HepG2 (cell line): ENCODE measurements at regions not wholly inside any gene's neighbourhood (a gene's known extent, or its start where the extent isn't known, plus 50 kb on each side); places are given as distances from the start of the nearest gene placed in this dataset.

ENCODE experiments used
- ATAC-seq: fragments of 200-7000 bp; cut with Tn5 transposase; 3 replicates; pipeline ENCODE4 v1.9.1; 2020; ENCODE audit warnings: mild to moderate bottlenecking, moderate library complexity
- BruUV-seq: library from RNA; stranded (reverse); fragments of 400-500 nt; replicated peaks from 2 replicates; lab custom pipeline; 2021; lab: Mats Ljungman, UMichigan
- CTCF ChIA-PET: fragments of 300-600 bp; formaldehyde crosslinking; extraction: SDS; loops from one replicate; lab custom pipeline; 2021; ENCODE audit warnings: low total read pairs, inconsistent platforms, low intra/inter-chr PET ratio; lab: Yijun Ruan, JAX
- POLR2A ChIA-PET: fragments of 350-600 bp; sonication (Branson Sonifier 250); formaldehyde crosslinking; loops from one replicate; lab custom pipeline; 2020; ENCODE audit warnings: antibody characterized with exemption, inconsistent platforms; lab: Yijun Ruan, JAX
- DNase-seq: peaks from one replicate; pipeline ENCODE4 v3.0.0-alpha.2; 2015; ENCODE audit warnings: low spot score
- FAIRE-seq: peaks from 3 replicates; lab custom pipeline; 2011; peaks lifted over from hg19 to GRCh38; lab: Jason Lieb, UNC
- H2AFZ ChIP-seq: one replicate; pipeline ENCODE4 v1.6.1; 2011; ENCODE audit warnings: low read length, inconsistent platforms
- H3K27ac ChIP-seq: fragments of 300-600 bp; 3 replicates; pipeline ENCODE4 v1.8.0; 2011; ENCODE audit warnings: mixed run types, mild to moderate bottlenecking, mixed read lengths, low read length, inconsistent platforms; ENCODE audit not compliant: insufficient read depth; ENCODE audit errors: extremely low read length
- H3K27me3 ChIP-seq, 2 experiments: fragments of 200-600 bp in 1 of 2; 2 replicates in 1 of 2; 3 replicates in 1 of 2; pipeline versions ENCODE4 v1.6.0 to v1.8.0; 2011; ENCODE audit warnings: low read length in 2 of 2, mild to moderate bottlenecking in 2 of 2, moderate library complexity in 2 of 2, inconsistent platforms in 1 of 2; ENCODE audit not compliant: insufficient read depth in 2 of 2, control insufficient read depth in 1 of 2
- H3K36me3 ChIP-seq, 2 experiments: fragments of 200-600 bp in 1 of 2; replicated peaks in 1 of 2; 2 replicates in 1 of 2; 3 replicates in 1 of 2; pipeline versions ENCODE4 v1.5.1 to v1.8.0; 2011; ENCODE audit warnings: low read length in 2 of 2, inconsistent platforms in 1 of 2; ENCODE audit not compliant: insufficient read depth in 2 of 2, control insufficient read depth in 1 of 2
- H3K4me1 ChIP-seq: 2 replicates; pipeline ENCODE4 v1.5.1; 2012; ENCODE audit warnings: low read length, inconsistent platforms; ENCODE audit not compliant: insufficient read depth
- H3K4me2 ChIP-seq: 2 replicates; pipeline ENCODE4 v1.6.0; 2011; ENCODE audit warnings: low read depth, low read length, inconsistent platforms
- H3K4me3 ChIP-seq, 3 experiments: fragments of 200-600 bp in 1 of 3; sonication (generic), shearing (Covaris generic) in 1 of 3; replicated peaks in 1 of 3; 2 replicates each; pipeline ENCODE4 v1.5.1; 2011 to 2016; ENCODE audit warnings: low read length in 3 of 3, inconsistent platforms in 2 of 3, low read depth in 2 of 3, mild to moderate bottlenecking in 2 of 3, control low read depth in 1 of 3, mixed read lengths in 1 of 3; ENCODE audit not compliant: insufficient read depth in 1 of 3
- H3K79me2 ChIP-seq: one replicate; pipeline ENCODE4 v1.6.1; 2011; ENCODE audit warnings: low read length, inconsistent platforms; ENCODE audit not compliant: insufficient read depth
- H3K9ac ChIP-seq: 2 replicates; pipeline ENCODE4 v1.6.0; 2011; ENCODE audit warnings: mild to moderate bottlenecking, low read depth, low read length, inconsistent platforms; ENCODE audit not compliant: insufficient read depth
- H3K9me3 ChIP-seq: 2 replicates; pipeline ENCODE4 v1.5.1; 2012; ENCODE audit warnings: mild to moderate bottlenecking, low read length
- H4K20me1 ChIP-seq: 2 replicates; pipeline ENCODE4 v1.6.0; 2011; ENCODE audit warnings: inconsistent platforms, mild to moderate bottlenecking, low read length, moderate library complexity; ENCODE audit not compliant: insufficient read depth
- BRD4 ChIP-seq: sonication (generic); formaldehyde crosslinking; IDR thresholded peaks from 2 replicates; pipeline ENCODE4 v1.4.0; 2020; ENCODE audit warnings: missing genetic modification reagents
- CENPT ChIP-seq: sonication (generic); formaldehyde crosslinking; IDR thresholded peaks from 2 replicates; pipeline ENCODE4 v1.8.0; 2022; ENCODE audit warnings: low read depth, mild to moderate bottlenecking, moderate library complexity, missing genetic modification reagents
- DR1 ChIP-seq: sonication (generic); formaldehyde crosslinking; IDR thresholded peaks from 2 replicates; pipeline ENCODE4 v1.8.0; 2021; ENCODE audit warnings: mild to moderate bottlenecking, missing genetic modification reagents, inconsistent platforms
- ZNF30 ChIP-seq: sonication (generic); formaldehyde crosslinking; IDR thresholded peaks from 2 replicates; pipeline ENCODE4 v1.5.0; 2020; ENCODE audit warnings: mild to moderate bottlenecking, missing genetic modification reagents
- ZNF7 ChIP-seq: IDR thresholded peaks from 2 replicates; pipeline ENCODE4 v1.6.1; 2016; ENCODE audit warnings: missing biosample characterization, missing genetic modification reagents
- WGBS: methylation state at CpG from one replicate; pipeline ENCODE4 v1.1.6; 2017; ENCODE audit warnings: low lambda C conversion rate; 5-methylcytosine and 5-hydroxymethylcytosine counted together
- in situ Hi-C: cut with HindIII; loops from 2 replicates; pipeline ENCODE4 v1.10.0; 2017; ENCODE audit warnings: low pct_unique_long_range_greater_than_20kb; ENCODE audit not compliant: extremely low pct_ligation_motif_present
- intact Hi-C: fragments of 100-400 bp; cut with micrococcal nuclease; formaldehyde crosslinking; loops from one replicate; pipeline ENCODE4 v1.10.0; 2022; ENCODE audit not compliant: unreplicated experiment
- TF ChIP-seq, protein P1 (sequence below): sonication (generic); formaldehyde crosslinking; IDR thresholded peaks from 2 replicates; pipeline ENCODE4 v1.8.0; 2022; ENCODE audit warnings: mild to moderate bottlenecking, missing genetic modification reagents, moderate library complexity
- TF ChIP-seq, protein P2 (sequence below): sonication (generic); formaldehyde crosslinking; IDR thresholded peaks from 2 replicates; pipeline ENCODE4 v1.4.0; 2020; ENCODE audit warnings: missing genetic modification reagents

DNA sequence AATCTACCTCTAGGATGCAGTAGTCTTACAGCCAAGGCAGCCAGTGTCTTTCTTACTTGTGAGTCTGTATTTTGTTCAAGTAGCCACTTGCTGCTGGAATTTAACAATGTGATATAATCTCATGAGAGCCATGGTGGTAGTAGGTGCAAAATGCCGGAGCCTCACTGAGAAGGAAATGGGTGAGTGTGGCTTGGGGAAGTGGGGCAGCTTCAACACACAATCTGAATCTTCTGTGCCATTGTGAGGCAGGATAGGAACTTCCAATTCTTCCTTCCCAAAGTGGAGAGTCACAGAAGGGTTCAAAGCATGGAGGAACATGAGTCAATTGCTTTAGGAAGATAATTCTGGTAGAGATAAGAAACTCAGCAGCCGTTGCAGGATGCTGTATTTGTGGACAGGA, 158.7 kb upstream of the APCDD1 start:
- no peak overlapping the region for H3K27ac ChIP-seq
- FAIRE-seq = no peak
- H3K4me1 ChIP-seq = peaks cover 2% of the 10 kb centered on the region; the same call in 1 of the 2 replicates
- DNase-seq = no peak
- no peak overlapping the region for H3K9ac ChIP-seq
- ChIA-PET POLR2A (no interaction called here), CTCF (no interaction called here)
- no peaks in the 10 kb centered on the region for H3K79me2 ChIP-seq
- TF ChIP-seq, protein P1, sequence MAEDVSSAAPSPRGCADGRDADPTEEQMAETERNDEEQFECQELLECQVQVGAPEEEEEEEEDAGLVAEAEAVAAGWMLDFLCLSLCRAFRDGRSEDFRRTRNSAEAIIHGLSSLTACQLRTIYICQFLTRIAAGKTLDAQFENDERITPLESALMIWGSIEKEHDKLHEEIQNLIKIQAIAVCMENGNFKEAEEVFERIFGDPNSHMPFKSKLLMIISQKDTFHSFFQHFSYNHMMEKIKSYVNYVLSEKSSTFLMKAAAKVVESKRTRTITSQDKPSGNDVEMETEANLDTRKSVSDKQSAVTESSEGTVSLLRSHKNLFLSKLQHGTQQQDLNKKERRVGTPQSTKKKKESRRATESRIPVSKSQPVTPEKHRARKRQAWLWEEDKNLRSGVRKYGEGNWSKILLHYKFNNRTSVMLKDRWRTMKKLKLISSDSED (CRISPR knock-in tag) = no peak
- TF ChIP-seq ZNF30 (CRISPR knock-in tag) (no peak), DR1 (CRISPR knock-in tag) (no peak), CENPT (CRISPR knock-in tag) (no peak), ZNF7 (CRISPR knock-in tag) (no peak), BRD4 (no peak)
- TF ChIP-seq, protein P2, sequence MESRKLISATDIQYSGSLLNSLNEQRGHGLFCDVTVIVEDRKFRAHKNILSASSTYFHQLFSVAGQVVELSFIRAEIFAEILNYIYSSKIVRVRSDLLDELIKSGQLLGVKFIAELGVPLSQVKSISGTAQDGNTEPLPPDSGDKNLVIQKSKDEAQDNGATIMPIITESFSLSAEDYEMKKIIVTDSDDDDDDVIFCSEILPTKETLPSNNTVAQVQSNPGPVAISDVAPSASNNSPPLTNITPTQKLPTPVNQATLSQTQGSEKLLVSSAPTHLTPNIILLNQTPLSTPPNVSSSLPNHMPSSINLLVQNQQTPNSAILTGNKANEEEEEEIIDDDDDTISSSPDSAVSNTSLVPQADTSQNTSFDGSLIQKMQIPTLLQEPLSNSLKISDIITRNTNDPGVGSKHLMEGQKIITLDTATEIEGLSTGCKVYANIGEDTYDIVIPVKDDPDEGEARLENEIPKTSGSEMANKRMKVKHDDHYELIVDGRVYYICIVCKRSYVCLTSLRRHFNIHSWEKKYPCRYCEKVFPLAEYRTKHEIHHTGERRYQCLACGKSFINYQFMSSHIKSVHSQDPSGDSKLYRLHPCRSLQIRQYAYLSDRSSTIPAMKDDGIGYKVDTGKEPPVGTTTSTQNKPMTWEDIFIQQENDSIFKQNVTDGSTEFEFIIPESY = no peak
- H2AFZ ChIP-seq = no peak overlapping the region
- no TSS peak for BruUV-seq
- H3K36me3 ChIP-seq = no peaks in the 10 kb centered on the region
- H3K9me3 ChIP-seq = no peaks in the 10 kb centered on the region
- 4% methylated on average over 2 of the region's 2 CpGs for WGBS
- no peaks in the 10 kb centered on the region for H4K20me1 ChIP-seq
- H3K4me2 ChIP-seq = no peak overlapping the region
- in situ Hi-C loops (no loop called here), intact Hi-C loops (no loop called here)
- no peak for ATAC-seq
- H3K27me3 ChIP-seq = no peaks in the 10 kb centered on the region
- H3K4me3 ChIP-seq = no peak overlapping the region
